CD4-positive, alpha-beta T cell treated with Interleukin-6 for 4 hours (primary cell): ENCODE measurements at regions not wholly inside any gene's neighbourhood (a gene's known extent, or its start where the extent isn't known, plus 50 kb on each side); places are given as distances from the start of the nearest gene placed in this dataset.
"Not testable (repeated sequence)": the region's sequence is repeated elsewhere in the genome, so short reads cannot be mapped to it uniquely, and the experiment has no call there.

Experiments
- DNase-seq: peaks from one replicate; pipeline ENCODE4 v3.0.0-alpha.2; 2020; ENCODE audit warnings: mixed read lengths

DNA sequence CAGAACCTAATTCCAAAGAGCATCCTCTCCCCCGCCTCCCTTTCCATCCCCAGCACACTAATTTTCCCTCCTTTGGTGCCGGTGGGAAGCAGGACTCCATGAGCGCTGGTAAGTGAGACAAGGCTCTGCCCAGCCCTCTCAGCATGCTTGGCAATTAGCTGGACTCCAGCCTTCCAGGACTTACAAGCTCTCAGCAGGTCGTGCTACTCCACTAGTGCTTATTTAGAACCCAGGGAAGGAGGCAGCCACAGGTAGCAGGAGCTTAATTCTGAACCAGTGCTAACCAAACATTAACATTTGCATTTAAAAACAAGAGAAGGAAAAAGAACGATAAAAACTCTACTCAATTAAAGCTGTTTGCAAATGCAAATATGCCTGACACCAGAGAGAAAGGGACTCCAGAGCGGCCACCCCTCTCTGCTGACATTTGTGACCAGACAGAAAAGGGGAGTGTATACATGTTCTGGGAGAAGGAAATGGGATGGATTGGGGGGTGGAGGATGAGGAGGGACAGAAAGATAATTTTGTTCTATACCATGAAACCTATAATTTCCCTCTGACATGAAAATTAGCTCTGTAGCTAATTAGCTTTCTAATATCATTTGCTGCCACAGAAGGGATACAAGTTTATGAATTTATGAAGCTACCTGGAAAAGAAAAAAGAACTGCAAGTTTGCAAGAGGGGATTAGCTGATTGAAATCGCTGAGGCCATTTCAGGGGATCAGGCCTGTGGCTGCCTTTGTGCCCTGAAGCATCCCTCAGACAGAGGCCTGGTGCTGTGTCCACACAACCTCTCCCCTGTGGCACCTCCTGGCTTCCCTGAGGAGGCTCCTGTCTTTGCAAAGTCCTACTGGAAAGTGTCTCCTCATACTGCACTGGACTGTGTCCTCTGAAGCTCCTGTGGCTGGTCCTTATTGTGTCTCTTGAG lies 266.3 kb downstream of the SEC61B start:
- DNase-seq = no peak

DNA sequence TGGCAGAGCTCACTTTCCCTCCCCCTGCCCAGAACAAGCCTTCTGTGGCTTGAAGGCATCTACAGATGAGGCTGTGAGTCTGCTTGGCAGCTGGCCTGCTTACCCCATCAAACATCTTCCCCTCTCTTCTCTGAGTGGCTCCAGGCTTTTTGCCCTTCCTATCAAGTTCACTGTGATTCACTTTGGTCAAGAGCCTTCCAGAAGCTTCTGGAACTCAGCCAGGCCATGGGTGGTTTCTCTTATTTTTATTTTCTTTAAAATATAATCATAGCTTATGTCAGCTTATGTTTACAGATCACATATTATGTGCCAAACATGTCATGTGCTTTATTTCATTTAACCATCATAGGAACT lies 267.0 kb downstream of the SEC61B start:
- no peak for DNase-seq

DNA sequence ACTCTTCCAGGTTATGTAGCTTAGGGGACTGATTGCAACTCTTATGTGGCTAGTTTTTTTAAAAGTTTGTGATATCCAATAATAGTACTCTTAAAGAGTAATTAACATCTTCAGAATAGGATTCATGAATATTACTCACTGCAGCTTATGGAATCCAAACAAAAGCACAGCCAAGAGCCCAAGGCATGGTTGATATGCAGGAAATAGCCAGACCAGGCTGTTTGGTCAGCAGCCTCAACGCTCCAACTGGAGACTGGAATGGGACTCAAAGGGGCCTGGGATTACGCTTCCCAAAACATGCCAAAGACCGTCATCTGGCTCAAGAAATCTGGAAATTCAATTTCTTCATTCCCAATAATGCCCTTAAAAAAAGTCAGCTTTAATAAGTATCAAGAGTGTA lies 268.6 kb downstream of the SEC61B start:
- DNase-seq = no peak

DNA sequence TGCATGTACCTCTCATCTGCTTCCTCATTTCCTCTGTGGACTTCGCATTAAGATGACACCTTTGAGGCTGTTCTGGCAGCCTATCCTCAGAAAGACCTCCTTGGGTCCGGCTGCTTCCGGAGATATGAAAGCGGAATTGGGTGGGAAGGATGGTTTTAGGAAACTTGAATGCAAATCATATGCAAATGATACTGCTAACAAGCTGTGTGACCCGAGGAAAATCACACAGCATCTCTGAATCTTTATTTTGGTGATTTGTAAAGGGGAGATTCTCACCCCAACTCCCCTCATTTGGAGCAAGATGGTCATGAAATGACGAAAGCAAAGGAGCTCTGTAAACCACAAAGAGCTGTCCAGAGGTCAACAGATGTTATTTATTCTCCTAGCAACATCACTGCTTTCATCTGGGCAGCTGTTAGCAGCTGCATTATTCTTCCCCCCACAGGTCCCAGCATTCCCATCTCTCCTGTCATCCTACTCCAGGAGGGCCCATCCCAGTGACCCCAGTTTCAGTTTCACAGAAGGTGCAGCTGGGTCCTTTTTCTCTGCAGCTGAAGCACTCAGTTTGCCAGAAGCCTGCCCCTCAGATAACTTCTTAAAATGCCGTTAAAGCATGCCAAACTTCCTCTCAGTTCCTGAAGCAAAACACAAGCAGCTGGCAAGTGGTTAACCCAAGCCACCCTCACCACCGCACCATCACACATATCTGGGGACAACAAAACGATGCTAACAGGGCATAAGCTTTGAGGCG lies 269.5 kb downstream of the SEC61B start:
- no peak for DNase-seq

DNA sequence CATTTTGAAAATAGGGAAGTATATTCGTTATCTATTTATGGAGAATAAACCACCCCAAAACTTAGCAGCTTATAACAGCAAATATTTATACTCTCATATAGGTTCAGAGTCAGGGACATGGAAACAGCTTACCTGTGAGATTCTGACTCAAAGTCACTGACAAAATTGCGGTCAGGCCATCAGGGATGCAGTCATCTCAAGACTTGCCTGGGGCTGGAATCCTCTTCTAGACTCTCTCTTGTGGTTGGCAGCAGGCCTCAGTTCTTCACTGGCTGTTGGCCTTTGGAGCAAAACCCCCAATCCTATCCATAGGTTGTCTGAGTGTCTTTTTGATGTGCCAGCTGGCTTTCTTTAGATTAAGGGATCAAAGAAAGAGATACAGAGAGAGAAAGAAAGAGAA lies 275.6 kb downstream of the SEC61B start:
- DNase-seq = no peak

DNA sequence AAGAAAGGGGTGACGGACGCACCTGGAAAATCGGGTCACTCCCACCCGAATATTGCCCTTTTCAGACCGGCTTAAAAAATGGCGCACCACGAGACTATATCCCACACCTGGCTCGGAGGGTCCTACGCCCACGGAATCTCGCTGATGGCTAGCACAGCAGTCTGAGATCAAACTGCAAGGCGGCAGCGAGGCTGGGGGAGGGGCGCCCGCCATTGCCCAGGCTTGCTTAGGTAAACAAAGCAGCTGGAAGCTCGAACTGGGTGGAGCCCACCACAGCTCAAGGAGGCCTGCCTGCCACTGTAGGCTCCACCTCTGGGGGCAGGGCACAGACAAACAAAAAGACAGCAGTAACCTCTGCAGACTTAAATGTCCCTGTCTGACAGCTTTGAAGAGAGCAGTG lies 276.9 kb downstream of the SEC61B start:
- DNase-seq = not testable (repeated sequence)

DNA sequence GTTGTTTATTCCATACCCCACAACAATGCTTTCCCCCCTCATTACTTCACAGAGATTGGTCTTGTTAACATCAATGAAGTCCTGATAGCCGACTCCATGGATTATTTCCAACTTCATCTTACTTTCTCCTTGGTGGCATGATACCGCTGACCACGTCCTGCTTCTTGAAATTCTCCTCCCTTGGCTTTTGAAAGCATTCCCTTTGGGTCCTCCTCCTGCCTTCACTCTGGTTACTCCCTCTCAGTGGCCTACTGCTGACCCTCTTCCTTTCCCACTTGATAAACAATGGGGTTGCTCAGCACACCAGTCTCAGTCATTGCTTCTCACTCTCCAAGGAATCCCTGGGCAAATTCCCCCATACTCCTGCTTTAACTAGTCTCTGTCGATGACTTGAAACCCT lies 283.9 kb downstream of the SEC61B start:
- no peak for DNase-seq

DNA sequence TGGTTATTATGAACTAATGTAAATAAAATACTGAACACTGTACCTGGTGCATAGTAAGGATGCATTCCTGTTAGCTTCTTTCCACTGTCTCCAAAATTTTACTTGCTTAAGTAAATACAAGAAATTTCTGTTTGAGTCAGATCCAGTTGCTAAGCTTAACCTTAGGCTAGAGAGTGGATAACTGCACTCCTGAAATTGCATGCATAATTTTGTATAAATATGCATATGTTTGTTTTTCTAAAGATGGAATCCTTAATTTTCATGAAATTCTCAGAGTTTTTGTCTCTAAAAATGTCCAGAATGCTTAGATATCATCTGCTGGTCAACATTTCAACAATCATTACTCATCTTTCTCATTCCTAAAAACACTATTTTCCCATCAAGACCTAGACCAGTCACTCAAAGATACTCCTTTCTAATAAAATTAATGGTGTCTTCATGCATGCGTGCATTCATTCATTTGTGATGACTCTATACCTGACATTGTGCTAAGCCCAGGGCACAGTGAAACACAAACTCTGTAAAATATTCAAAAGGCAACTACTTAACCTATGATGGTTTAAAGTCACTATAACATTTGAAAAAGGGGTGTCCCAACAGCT lies 284.8 kb downstream of the SEC61B start:
- DNase-seq = no peak

DNA sequence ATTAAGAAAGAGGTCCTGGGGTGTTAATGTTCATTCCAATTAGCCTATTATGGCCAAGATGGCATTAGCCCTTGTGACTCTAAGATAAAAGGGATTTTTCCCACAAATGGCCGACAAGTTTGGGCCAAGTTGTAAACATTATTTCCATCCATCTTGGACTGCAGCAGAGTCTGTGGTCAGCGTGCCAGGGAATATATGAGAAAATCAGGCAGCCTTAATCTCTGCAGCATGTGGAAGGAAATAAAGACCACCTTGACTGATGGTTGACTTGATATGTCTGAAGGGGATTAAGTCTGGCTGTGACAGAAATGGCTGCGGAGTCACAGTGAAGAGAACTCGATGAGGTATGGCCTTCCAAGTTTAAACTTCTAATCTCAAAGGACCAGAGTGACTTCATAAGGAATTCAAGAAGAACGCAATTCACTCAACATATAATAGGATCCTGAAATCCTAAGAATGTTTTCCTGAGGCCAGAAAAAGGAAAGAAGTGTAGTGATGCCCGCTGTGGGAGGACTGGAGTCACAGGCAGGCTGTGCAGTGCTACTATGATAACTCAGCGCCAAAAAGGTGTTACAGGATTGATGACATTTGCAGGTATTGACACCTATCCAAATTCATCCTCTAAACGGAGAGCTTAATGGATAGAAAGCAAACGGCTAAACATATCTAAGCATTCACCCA lies 287.1 kb downstream of the SEC61B start:
- DNase-seq = no peak

DNA sequence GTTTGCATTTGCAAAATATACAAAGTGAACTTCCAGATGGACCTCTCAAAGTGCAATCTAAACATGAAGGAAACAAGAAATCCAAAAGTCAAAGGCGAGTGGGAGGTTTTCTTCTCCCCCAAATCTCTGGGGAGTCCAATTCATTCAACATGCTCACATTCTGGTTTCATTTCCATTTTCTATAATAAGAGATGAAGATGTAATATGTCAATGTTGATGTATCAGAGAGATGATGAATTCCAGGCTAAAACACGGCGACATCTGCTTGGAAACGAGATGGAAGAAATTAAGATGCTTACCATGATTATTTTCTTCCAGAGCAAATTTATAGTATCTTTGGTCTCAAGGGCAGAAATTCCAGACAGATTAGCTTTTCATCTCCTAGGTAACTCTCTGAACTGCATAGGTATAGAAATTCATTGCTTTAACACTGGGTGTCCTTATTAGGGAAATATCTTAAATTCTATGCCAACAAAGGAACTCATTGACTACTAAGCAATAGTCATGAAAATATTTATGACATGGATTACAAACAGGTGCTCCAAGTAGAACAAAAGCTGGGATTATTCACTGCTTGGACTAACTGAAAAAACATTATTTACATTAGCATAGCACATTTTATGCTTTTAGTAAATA lies 287.9 kb downstream of the SEC61B start:
- no peak for DNase-seq

DNA sequence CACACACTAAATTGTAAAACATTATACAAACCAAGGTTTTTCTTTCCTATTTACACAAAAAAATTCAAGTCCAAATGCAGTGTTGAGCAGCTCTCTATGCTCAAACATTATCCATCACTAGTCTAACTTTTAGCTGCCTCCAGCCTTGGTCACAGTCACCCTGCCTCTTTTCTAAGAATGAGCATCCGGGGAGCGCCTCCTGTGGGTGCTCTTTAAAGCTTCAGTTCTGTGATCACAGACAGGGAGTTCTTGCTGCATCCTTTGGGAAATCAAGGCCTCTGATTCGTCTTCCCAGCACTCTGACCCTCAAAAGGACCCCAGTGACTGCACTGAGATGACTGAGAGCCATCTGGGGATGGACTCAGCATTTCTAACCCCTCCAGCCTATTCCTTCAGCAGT lies 289.6 kb downstream of the SEC61B start:
- no peak for DNase-seq

DNA sequence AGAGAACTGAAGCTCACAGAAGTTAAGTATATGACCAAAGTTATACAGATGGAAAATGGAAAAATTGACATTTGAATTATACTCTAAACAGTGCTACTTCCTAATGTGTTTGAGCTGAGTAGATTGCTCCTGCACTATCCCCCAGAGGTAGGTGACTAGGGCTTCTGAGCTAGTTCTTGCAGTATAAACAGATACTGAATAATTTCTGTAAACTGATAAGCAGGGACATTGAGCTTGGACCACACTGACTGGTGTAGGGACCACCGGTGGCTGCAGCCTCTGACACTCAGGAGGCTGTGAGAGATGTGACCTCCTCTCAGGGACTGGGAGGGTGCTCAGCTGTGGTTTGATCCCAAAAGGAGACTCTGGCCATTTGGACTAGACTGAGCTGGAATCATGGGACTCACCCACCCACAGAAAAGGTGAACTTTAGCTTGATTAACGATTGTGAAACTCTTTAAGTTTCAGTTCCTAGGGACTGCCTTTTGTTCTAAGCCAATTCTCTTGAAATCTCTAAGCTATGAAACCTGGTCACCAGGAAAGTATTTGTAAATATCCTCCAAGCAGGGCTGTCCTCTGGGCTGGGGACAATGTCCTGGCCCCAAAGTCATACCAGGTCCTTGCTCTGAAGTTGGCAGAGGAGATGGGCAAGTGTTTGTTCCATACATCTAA lies 291.5 kb downstream of the SEC61B start:
- DNase-seq = no peak

DNA sequence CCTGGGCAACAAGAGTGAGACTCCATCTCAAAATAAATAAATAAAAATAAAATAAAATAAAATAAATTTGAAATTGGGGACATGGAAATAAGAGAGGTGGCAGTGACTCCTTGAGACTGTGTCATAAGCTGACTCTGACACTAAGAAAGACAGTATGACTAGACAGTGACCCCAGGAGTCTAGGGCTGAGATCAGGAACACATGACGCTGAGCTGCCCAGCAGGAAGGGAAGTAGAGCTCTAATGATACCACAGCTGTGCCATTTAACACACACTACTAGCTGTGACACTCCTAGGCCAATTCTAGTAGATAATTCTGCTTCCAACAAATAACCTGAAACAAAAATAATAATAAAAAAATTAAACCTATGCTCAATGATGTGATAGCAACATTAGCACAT lies 293.0 kb downstream of the SEC61B start:
- no peak for DNase-seq

DNA sequence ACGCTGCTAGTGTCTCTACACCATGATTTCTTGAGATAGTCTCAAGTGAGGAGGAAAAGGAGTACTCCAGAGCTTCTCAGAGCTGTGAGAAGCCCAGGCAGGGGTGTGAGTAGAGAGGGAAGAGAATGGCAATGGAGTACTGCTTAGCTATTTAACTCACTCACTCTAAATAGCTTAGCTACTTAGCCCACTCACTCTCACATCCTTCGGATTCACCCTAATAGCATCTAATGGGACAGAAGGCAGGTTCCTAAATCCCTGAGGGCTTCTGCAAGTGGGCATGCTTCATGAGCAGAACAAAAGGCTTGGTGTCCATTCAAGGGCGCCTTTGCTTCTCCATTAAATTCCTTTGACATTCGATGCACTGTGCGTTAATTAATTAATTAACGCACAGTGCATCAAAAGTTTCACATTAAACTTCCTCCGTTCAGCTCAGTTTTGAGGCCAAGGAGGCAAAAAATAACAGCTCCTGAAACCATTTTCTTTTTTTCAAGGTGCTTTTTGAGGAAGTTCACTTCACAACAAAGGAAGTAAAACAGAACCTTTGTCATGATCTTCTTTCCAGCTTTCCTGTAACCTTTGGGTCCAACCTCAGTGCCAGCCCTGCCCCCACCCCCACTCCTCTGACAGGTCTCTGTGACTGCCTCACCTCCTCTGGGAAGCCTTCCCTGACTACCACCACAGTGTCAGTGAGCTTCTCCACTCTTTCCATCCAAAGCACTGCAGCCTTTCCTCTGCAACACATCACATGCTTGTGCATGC lies 294.0 kb downstream of the SEC61B start:
- no peak for DNase-seq

DNA sequence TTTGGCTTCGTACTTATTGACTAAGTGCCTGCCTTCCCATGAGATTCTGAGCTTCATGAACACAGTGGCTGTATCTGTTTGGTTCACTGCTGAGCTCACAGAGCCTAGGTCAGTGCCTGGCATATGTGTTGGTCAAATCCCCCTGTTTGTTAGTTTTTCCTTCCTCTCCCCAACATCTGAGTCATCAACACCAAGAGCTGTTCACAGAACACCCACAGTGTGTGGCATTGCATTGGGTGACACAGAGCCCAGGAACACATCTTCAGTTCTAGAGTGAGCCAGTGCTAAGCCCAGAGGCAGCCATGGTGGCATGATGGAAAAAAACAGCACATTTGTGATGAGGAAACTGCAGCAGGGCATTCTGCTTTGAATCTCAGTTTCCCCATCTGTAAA lies 294.6 kb downstream of the SEC61B start:
- DNase-seq = no peak

DNA sequence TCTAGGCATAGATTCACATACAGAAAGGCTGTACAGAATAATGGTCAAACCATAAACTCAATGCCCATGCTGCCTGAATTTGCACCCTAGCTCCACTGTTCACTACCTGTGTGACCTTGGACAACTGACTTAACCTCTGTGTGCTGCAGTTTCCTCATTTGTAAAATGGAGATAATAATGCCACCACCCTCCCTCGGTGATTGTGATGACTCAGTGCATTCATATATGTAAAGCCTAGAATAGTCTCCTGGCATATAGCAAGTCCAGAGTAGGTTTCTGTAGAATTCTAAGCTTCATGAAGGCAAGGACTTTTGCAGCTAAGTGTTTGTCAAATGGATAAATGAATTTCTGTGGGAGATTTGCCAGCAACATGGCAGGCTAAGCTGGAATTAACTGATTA lies 297.8 kb upstream of the NR4A3 start:
- no peak for DNase-seq

DNA sequence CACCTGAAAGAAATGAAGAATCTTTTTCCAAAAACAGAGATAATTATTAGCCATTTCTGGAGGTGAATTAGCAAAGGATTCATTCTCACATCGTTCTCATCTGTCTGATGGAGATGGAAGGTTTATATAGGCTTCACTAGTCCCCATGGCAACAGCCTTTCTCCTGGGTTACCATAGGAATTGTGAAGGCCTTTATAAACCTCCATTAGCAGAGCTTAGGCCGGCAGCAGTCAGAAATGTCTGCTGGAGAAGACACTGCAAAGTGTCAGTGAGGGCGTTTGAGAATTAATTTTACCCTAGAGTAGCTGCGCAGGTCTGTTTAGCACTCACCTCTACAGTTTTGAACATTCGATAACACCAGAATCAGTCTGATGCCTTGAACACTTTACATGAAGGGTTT lies 290.4 kb upstream of the NR4A3 start:
- no peak for DNase-seq

DNA sequence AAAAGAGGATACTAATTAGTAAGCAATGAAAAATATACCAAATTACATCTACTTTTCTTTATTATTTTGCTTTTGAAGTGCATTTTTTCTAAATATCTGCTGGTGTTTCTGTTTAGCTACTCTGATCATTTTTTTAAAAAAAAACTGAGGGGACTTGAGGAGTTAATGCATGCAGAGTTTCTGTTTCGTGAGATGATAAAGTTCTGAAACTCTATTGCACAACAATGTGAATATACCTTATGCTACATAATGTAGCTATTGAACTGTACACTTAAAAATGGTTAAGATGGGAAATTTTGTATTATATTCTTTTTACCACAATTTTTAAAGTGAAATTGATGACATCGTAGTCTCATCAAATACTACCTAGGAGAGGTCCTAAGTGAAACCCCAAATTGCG lies 288.3 kb upstream of the NR4A3 start:
- no peak for DNase-seq

DNA sequence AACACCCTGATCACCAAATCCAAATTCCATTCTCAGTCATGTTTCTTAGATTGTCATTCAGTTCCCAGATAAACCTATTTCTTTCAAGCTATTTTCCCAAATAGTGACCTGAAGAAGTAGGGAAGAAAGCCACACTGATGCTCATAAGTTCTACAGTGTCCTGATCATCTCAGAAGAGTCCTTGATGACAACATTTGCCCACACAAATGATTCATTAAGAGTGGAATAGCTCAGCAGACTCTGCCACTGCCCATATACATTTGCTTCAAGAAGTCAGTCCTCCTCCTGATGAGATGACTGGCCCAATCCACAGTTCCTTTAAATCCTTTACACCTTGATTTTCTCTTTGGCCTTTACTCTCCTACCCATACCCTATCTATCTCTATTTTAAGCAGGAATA lies 283.7 kb upstream of the NR4A3 start:
- DNase-seq = no peak

DNA sequence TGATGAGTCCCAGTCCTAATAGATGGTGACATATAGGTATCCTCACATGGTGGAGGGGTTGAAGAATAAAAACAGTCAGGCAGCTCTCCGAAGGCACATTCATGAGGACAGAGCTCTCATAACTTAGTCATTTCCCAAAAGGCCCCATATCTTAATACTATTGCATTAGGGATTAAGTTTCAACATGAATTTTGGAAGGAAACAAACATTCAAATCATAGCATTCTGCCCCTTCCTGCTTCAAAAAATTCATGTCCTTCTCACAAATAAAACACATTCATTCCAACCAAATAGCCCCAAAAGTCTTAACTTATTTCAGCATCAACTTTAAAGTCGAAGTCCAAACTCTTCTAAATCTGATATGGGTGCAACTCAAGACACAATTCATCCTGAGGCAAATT lies 277.2 kb upstream of the NR4A3 start:
- no peak for DNase-seq

DNA sequence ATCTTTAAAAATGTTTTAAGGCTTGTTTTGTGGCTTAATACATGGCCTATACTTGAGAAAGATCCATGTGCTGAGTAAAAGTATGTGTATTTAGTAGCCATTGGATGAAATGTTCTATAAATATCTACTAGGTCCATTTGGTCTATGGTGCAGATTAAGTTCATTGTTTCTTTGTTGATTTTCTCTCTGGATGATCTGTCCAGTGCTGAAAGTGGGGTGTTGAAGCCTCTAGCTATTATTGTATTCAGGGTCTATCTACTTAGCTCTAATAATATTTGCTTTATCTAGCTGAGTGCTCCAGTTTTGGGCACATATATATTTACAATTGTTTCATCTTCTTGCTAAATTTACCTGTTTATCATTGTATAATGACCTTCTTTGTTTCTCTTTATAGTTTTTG lies 272.2 kb upstream of the NR4A3 start:
- no peak for DNase-seq

DNA sequence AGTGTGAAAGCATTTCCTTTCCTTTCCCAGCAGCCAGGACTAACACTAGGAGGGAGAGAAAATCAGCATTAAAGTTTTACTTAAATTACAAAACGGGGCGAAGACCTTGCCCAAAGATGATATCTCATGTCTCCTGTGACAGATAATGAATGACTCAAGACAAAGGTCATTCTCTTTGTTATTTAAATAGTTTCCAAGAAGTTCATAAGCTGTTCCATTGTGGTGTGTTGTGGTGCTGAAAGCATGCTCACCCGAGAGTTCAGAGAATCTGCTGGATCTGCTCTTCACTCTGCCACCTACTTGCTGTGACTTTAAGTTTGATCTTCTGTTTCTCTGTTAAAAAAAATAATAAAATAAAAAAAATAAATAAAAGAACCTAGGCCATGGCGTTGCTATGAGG lies 265.9 kb upstream of the NR4A3 start:
- no peak for DNase-seq
